ENCODE measurements at regions not wholly inside any gene's neighbourhood (a gene's known extent, or its start where the extent isn't known, plus 50 kb on each side); places are given as distances from the start of the nearest gene placed in this dataset.
"Not testable (repeated sequence)": the region's sequence is repeated elsewhere in the genome, so short reads cannot be mapped to it uniquely, and the experiment has no call there.

DNA sequence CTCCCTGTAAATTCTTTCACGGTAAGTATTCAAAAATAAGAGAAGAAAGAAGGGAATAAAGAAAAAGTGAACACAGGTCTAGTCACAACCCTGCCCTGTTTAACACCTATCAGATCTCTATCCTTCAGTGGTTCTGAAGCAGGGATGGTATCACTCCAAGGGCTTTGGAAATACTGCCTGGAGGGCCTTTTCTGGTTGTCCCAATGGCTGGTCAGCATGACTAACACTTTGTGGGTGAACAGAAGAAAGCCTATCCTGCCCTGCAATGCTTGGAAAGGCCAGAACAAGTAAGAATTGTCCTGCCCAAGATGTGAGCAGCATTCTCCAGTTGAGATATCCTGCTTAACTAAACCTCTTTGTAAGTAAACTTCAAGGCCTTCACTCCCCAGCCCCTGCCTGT, 124.9 kb downstream of the TMEM167A start:
- DNase-seq, result no peak

DNA sequence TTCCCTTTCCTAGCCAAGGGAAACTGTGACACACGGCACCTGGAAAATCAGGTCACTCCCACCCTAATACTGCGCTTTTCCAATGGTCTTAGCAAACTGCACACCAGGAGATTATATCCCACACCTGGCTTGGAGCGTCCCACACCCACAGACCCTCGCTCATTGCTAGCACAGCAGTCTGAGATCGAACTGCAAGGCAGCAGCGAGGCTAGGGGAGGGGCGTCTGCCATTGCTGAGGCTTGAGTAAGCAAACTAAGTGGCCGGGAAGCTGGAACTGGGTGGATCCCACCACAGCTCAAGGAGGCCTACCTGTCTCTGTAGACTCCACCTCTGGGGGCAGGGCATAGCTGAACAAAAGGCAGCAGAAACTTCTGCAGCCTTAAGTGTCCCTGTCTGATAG, 132.9 kb downstream of the TMEM167A start:
- not testable (repeated sequence) for DNase-seq

DNA sequence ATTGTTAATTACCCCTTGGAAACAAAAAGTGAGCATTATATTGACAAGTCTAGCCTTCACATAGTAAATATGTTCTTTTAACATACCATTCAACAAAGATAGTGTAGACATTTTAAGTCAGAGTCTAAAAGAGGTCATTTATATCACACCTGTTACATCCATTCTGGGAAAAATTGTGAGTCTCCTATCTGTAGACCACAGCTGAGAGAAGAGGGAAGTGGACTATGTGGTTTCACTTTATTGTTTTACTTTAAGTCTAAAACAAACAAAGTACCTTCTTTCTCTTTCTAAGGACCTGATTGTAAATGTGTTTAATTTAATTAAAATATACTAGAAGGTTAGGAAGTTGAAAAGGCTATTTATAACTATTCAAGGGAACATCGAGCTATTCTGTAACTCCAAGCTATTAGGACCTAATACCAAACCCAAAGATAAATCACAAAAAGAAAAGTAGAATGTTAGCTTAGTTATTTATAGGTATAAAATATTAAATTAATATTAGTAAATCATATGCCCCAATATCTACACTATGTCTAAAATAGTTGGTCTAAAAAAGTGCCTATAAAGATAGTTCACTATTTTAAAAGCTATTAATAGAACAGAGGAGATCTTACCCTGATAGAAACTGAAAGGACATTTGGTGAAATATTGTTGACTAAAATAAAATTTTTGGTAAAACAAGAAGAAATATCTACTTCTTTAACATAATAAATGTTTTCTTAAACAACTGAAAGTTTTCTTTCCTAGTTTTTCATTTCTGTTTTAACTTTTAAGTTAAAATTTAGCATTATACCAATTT, 134.9 kb downstream of the TMEM167A start:
- no peak for DNase-seq

DNA sequence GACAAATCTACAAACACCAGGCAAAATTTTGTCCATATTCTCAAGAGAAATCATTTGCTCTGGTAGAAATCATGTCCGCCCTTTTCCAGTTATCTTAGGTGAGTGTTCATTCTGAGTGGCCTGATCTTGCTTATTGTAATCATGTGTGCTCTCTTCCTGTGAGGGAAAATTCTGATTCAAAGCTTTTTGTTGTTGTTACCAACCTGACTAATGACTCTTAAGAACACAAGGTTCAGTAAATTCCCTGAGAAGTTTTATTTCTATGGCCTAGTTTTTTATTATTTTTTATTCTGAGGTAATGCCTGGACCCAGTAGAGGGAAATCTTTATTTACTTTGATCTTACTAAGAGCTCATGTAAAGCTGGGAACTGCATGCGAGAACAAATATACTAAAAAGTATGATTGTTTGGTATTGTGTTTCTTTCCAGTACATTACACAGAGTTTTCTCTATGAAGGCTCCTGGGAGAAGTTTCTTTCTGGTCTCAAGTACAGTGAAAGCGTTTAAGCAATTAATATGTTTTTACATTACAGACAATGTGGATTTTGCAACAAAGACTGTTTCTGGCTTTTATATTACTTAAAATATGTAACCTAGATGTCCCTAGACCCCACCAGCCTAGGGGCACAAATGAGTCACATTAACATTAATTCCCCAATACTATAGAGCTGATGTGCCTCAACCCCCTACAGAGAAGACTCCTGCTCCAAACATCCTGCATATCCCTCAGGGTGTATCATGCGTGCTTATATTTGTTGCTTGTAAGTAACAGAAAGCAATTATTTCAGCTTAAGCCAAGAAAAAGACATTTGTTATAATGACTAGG, 138.1 kb downstream of the TMEM167A start:
- no peak for DNase-seq

DNA sequence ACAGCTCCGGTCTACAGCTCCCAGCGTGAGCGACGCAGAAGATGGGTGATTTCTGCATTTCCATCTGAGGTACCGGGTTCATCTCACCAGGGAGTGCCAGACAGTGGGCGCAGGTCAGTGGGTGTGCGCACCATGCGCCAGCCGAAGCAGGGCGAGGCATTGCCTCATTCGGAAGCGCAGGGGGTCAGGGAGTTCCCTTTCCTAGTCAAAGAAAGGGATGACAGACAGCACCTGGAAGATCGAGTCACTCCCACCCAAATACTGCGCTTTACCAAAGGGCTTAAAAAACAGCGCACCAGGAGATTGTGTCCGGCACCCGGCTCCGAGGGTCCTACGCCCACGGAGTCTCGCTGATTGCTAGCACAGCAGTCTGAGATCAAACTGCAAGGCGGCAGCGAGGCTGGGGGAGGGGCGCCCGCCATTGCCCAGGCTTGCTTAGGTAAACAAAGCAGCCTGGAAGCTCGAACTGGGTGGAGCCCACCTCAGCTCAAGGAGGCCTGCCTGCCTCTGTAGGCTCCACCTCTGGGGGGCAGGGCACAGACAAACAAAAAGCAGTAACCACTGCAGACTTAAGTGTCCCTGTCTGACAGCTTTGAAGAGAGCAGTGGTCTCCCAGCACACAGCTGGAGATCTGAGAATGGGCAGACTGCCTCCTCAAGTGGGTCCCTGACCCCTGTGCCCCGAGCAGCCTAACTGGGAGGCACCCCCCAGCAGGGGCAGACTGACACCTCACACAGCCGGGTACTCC, 144.5 kb downstream of the TMEM167A start:
- not testable (repeated sequence) for DNase-seq

DNA sequence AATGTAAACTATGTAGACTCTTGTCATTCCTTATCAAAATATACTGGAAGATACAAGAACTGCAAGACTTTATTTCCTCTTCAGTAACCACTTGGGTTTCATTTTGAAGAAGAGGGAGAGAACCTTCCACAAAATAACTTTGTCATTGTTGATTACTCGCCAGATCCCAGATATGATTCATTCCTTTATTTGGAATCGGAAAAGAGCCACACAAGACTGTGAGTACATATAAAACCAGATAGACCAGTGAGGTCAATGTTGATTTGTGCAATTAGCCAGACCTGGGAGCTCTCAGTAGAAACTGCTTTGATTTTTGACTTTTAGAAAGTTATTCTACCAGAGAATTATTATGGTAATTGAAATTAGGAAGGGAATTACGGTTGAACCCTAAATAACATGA, 146.1 kb downstream of the TMEM167A start:
- DNase-seq, result no peak

DNA sequence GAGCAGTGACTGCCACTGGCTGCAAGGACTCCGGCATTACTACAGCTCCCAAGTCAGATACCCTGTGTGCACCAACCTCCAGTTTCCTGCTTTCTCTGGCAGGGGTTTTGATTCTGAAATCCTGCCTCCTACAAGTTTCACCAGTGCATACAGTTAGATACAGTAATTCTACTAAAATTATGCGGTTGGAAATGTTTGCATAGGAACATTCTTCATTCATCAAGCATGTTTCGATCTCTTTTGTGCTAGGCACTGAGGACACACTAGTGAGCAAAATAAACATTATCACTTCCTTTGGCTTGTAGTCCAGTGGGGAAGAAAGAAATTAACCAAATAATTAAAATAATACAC, 152.2 kb downstream of the TMEM167A start:
- DNase-seq, result no peak

DNA sequence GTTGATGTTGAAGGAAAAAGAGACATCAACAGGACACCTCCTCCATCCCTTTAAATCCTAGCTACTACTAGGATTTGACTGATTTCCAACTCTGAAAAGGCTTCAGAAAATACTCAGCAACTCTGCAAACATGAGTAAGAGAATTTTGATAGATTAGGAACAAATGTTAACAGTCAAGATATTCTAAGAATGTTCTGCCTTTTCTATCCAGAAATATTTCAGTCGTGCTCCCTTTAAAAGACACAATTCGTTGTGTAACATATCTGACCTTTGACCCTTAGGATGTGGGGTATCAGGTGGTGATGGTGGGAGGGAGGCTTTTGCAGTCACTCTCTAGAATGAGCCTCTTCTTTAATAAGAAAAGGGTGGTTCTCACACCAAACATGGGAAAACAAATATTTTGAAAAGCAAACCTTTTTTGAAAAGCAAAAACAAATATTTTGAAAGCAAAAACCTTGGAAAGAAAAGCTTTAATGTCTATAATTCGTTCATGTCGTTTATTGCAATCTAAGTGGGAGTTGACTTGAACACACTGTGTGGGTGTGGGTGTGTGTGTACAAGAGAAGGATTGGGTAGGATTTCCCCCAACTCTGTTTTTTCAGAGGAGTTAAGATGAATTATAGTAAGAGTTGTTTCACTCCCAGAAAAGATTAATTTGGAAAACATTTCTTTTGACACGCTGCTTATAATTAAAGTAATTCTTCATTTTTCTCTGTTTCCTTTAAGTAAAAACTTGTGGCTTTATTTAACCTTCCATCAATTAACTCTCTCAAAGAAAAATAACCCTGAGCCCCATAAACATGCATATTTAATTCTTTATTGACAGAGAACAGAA, 152.8 kb downstream of the TMEM167A start:
- DNase-seq, result no peak

DNA sequence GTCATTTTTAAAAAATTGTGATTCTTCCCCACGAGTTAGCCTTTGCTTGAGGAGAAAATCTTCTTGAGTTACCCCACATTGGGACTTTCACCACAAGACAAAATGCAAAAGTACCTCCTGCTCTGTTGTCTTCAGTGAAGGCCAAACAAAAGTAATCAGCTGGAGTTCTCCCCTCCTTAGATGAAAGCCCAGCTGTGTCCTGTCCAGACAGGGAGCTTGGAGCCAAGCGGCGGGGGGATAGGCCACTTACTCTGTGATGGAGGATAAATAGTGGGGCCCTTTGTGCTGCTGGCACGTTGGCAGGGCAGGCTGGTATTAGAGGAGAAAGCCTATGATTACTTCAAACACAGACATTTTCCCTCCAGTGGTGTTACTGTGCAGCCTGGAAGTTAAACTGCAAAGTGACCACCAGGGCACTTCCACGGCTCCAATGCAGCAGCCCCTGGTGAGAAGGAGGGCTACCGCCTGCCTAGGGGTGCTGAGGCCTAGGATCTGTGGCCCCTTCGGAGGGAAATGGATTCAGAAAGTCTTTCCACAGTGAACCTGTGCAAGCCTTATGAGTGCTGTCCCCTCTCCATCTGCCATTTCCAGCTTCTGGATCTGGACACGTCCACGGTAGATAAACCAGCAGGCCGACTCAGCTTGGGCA, 155.0 kb downstream of the TMEM167A start:
- DNase-seq, result no peak

DNA sequence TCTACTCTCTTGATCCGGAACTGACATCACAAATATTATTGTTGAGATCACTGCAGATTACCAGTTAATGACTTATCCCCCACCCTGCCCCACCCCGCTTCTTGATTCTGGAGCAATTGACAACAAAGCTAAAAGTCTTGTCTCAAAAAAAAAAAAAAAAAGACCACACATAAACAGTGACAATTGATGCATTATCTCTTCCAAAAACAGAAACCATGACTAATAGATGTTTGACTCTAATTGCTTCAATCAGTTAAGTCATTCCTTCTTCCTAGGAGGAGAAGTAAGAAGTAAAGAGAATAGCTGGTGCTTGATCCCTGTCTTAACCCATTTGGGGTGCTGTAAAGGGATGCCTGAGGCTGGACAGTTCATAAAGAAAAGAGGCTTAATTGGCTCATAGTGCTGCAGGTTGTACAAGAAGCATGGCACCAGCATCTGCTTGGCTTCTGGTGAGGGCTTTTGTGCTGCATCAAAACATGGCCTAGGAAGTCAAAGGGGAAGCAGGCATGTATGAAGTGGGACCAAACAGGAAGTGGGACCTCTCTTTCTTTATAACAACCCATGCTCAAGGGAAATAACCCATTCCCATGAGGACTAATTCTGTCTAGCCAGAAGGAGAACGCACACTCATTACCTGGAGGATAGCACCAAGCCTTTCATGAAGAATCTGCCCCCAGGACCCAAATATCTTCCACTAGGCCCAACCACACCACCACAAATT, 158.7 kb downstream of the TMEM167A start:
- no peak for DNase-seq

DNA sequence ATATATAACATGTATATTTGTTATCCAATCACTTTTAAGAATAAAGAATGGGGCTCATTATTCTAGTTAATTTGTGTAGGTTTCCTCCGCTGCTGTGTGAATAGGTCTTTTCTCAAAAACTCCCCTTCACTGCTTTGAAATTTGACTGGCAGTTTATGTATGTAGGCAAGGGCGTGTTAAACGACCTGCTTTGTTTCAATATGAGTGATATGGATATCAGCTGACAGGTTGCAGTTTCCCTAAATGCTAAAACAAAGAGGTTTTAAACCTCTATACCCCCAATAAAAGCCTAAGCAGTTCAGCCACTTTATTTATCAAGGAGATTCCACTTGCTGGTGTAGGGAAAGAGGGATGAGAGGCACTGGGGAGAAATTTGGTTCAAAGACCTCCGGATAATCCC, 159.6 kb downstream of the TMEM167A start:
- no peak for DNase-seq

DNA sequence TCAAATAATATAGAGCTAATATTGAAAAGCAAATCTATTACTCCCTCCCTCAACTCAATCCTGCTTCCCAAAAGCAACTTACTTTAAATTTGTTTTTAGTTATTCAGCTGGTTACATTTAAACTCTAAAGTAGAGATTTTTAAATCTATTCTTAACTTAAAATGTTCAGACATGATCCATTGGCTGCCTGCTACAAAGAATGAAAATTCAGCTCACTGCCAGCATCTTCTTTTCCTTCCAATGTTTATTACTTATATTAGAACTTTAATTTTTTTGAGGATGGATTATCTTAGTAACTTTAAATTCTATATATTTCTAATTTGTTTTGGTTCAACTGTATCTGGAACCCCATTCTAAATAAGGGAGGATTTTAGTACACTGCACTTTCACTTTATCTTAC, 163.2 kb downstream of the TMEM167A start:
- no peak for DNase-seq

DNA sequence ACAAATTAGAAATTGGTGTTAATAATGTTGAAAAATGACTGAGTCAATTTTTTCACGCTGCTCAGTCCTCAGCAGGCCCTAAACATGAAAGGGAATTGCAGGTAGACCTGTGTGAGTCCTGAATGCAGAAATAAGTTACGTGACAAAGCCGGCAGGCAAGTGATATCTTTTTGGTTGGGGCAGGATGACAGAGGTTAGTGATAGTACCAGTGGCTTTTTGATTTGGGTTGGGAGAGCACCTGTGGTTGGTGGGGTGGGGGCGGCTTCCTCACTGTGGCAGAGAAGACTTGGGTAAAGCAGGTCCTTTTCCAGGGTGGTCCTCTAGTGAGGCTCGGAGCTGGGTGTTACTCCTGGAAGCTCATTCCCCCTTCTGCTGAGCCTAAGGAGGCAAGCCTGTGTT, 164.7 kb downstream of the TMEM167A start:
- no peak for DNase-seq

DNA sequence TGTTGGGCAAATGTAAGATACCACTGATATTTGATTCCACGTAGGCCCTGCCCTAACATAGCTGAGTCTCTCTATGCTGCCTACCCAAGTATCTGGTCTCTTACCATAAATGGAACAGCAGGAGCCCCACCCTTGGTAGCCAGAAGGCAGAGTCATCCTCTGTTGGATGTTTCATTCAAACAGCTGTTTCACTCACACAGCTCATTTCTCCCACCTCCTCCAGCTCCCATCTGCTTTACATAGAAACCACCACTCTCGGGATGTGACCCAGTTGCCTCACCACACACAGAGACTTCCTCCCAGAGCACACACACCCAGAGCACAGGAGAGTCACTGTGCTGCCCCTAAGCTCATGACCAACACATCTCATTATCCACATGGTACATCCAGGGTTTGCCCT, 165.3 kb downstream of the TMEM167A start:
- DNase-seq, result no peak

DNA sequence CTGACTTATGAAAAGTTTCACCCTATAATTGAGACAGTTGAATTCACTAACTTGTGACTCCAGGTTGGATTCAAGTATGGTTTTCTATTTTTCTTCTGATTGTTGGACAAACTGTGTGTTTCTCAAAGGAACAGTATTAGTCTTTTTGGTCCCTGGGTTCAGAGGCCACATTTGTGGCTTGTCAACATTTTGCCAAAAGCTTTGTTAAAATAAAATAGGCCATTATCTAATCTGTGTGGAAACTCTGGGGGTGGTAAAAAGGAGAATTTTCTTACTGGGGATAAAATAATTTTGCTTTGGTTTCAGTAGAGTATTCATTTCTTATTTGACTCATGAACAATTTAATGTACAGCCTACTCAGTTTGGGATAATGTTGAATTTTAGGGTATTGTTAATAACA, 166.3 kb downstream of the TMEM167A start:
- no peak for DNase-seq

DNA sequence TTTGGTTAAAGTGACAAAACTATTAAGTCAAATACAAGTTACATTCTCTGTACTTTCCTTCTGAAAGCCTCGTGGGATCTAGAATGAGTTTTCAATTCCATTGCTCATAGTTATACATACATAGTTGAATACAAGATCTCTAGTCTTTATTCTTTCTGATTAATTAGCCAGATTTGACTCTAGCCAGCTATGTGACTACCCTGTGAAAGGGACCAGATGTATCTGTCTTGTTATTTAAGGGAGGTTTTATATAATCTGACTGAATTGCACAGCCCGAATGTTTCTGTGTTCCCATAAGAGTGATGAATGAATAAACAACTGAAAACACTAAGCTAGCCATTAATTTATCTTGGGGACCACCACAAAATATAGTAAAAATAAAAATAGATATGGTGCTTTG, 166.7 kb downstream of the TMEM167A start:
- DNase-seq, result no peak

DNA sequence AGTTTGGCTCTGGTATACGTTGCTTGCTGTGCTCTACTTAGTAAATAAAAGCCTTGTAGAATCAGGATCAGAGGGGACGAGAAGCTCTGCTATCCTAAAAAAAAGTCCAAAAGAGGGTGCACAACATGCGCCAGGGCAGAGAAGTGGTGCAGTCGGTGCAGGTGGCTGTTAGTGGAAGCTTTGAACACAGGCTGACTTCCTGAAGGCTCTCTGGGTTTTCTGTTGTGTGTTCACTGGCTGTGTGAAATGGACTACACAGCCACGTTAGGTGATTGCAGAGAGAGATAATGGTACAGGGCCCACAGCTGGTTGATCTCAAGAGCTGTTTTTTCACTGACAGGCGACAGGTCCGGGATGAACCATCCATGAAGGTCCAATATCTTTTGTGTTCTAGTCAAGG, 167.4 kb downstream of the TMEM167A start:
- no peak for DNase-seq

DNA sequence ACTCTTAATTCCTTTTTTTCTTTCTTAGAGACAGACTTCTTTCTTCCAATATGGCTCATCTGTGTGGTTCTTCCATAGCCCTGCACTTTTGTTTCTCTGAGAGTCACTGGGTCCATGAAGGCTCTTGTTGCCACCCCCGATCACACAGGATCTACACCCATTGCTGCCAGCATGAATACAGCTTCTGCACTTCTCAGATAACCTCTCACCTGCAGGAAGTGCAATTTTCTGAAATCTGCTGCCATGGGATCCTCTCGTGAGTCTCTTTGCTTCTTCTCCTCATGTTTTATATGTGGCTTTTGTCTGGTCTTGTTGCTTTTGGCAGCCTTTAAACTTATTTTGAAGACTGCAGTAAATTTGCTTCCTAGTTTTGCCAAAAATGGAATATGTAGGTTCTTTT, 171.2 kb downstream of the TMEM167A start:
- DNase-seq, result no peak

DNA sequence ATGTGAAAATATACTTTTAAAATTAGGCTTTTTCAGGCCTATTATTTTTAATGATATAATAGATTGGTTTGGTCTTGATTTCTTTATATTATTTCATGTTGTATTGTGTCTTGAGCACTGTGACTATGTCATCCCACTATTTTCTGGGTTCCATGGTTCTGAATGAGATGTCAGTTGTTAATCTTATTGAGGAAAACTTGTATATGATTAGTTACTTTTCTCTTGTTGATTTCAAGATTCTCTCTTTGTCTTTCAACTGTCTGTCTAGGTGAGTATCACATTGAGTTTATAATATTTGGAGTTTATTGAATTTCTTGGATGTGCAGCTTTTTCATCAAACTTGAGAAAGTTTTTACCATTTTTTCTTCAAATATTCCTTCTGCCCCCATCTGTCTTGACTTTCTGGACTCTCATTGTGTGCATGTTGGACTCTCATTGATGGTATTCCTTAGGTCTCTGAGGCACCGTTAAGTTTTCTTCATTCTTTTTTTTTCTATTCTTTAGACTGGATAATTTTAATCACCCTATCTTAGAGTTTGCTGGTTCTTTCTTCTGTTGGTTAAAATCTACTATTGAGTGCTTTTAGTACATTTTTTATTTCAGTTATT, 175.8 kb downstream of the TMEM167A start:
- no peak for DNase-seq

DNA sequence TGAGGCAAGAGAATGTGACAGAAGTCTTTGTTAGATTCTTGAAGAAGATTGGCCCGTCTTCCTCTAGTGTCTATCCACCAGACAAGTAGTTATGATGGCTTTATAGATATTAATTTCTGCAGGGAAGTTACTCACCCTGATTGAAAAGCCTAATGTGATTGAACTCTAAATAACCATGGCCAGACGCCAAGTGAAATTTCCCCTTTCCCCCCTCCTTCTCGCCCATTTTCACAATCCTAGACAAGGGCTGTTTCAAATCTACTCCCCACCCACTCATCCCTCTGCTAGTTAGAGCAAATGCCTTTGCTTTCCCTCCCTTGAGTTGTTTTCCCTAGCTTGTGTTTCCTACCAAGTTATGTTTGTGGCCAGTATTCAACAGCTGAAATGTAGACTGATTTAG, 182.5 kb downstream of the TMEM167A start:
- no peak for DNase-seq

DNA sequence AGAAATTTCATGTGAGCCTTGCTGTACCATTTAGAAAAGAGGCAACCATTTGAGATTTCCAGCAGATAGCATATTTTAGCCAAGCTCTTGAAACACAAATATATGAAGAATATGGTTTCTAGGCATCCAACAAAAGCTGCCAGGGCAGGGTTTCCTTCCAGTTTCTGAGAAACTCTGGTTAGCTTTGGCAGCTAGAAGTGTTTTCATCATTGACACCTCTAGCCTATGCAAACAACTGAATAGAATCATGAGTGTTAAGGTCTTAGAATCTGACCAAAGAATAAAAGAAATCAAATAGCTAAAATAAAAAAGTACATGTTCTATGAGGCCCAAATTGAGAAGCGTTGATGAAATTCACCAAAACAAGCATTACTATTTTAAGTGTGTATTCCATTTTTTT, 188.1 kb downstream of the TMEM167A start:
- no peak for DNase-seq

All from stimulated activated CD4-positive, alpha-beta T cell treated with anti-CD3 and anti-CD28 coated beads, Interleukin-1b, Interleukin-23, amount 100 ng/mL, for 48 hours (primary cell).